HG03025 (cell line): ENCODE measurements at regions not wholly inside any gene's neighbourhood (a gene's known extent, or its start where the extent isn't known, plus 50 kb on each side); places are given as distances from the start of the nearest gene placed in this dataset.
"Not testable (repeated sequence)": the region's sequence is repeated elsewhere in the genome, so short reads cannot be mapped to it uniquely, and the experiment has no call there.

Source experiments
- ATAC-seq: cut with Tn5 transposase; IDR thresholded peaks from one replicate; pipeline ENCODE4 v1.9.1; 2021; ENCODE audit warnings: mild to moderate bottlenecking, moderate library complexity; ENCODE audit not compliant: unreplicated experiment, low FRiP score

GRCh38 chr13:75180805-75181455, 301.0 kb downstream of the TBC1D4 start:
- no peak for ATAC-seq

- ATAC-seq: no peak
Measured at GRCh38 chr13:75178436-75178835, 303.5 kb downstream of the TBC1D4 start.

- no peak for ATAC-seq
Measured at GRCh38 chr13:75175575-75175974, 306.4 kb downstream of the TBC1D4 start.

- ATAC-seq: not testable (repeated sequence)
Measured at GRCh38 chr13:75175097-75175496, 306.9 kb downstream of the TBC1D4 start.

- ATAC-seq: no peak
Measured at GRCh38 chr13:75174481-75174880, 307.5 kb downstream of the TBC1D4 start.

- ATAC-seq: no peak
Measured at GRCh38 chr13:75173457-75174356, 308.3 kb downstream of the TBC1D4 start.

GRCh38 chr13:75170311-75170710, 311.7 kb downstream of the TBC1D4 start:
- ATAC-seq: no peak

- no peak for ATAC-seq
Measured at GRCh38 chr13:75165543-75166230, 316.3 kb downstream of the TBC1D4 start.

GRCh38 chr13:75161804-75162203, 320.2 kb downstream of the TBC1D4 start:
- ATAC-seq: no peak

- ATAC-seq: no peak
Measured at GRCh38 chr13:75160984-75161383, 321.0 kb downstream of the TBC1D4 start.

GRCh38 chr13:75154331-75154730, 327.6 kb downstream of the TBC1D4 start:
- no peak for ATAC-seq

GRCh38 chr13:75153834-75154233, 328.1 kb downstream of the TBC1D4 start:
- ATAC-seq: no peak

GRCh38 chr13:75153386-75153785, 328.6 kb downstream of the TBC1D4 start:
- no peak for ATAC-seq

- no peak for ATAC-seq
Measured at GRCh38 chr13:75151081-75151643, 330.8 kb downstream of the TBC1D4 start.

GRCh38 chr13:75149776-75150175, 332.2 kb downstream of the TBC1D4 start:
- ATAC-seq: no peak

GRCh38 chr13:75147946-75148345, 334.0 kb downstream of the TBC1D4 start:
- no peak for ATAC-seq

GRCh38 chr13:75146436-75146835, 335.5 kb downstream of the TBC1D4 start:
- no peak for ATAC-seq

- ATAC-seq: no peak
Measured at GRCh38 chr13:75145927-75146326, 336.0 kb downstream of the TBC1D4 start.

GRCh38 chr13:75139291-75139690, 342.7 kb downstream of the TBC1D4 start:
- no peak for ATAC-seq

- ATAC-seq: no peak
Measured at GRCh38 chr13:75137911-75138571, 343.9 kb downstream of the TBC1D4 start.
